H9 (cell line): ENCODE measurements at regions not wholly inside any gene's neighbourhood (a gene's known extent, or its start where the extent isn't known, plus 50 kb on each side); places are given as distances from the start of the nearest gene placed in this dataset.

Experiments
- DNase-seq: peaks from one replicate; pipeline ENCODE4 v3.0.0-alpha.2; 2017
- H2AFZ ChIP-seq: one replicate; pipeline ENCODE4 v1.6.1; 2013; ENCODE audit warnings: mild to moderate bottlenecking, low read length, control low read depth, moderate library complexity
- H2AK5ac ChIP-seq: 2 replicates; pipeline ENCODE4 v1.6.1; 2013; ENCODE audit warnings: low read length, control low read depth, mixed read lengths; ENCODE audit not compliant: insufficient read length
- H2BK120ac ChIP-seq: one replicate; pipeline ENCODE4 v1.6.1; 2013; ENCODE audit warnings: low read depth, mild to moderate bottlenecking, low read length, control low read depth, inconsistent platforms; ENCODE audit not compliant: poor library complexity, severe bottlenecking
- H2BK12ac ChIP-seq: 2 replicates; pipeline ENCODE4 v1.6.1; 2013; ENCODE audit warnings: low read length, control low read depth, mixed read lengths, low read depth; ENCODE audit not compliant: insufficient read length
- H2BK15ac ChIP-seq: 2 replicates; pipeline ENCODE4 v1.6.1; 2013; ENCODE audit warnings: low read depth, low read length, control low read depth
- H2BK20ac ChIP-seq: one replicate; pipeline ENCODE4 v1.6.1; 2013; ENCODE audit warnings: low read depth, mild to moderate bottlenecking, low read length, control low read depth, inconsistent platforms; ENCODE audit not compliant: poor library complexity, severe bottlenecking
- H2BK5ac ChIP-seq: 2 replicates; pipeline ENCODE4 v1.6.1; 2013; ENCODE audit warnings: low read length, control low read depth, mixed read lengths; ENCODE audit not compliant: insufficient read length
- H3K14ac ChIP-seq: 2 replicates; pipeline ENCODE4 v1.6.1; 2013; ENCODE audit warnings: low read length, control low read depth; ENCODE audit not compliant: insufficient read depth
- H3K18ac ChIP-seq: 2 replicates; pipeline ENCODE4 v1.6.1; 2013; ENCODE audit warnings: low read depth, mild to moderate bottlenecking, mixed read lengths, low read length, control low read depth; ENCODE audit not compliant: insufficient read length
- H3K23ac ChIP-seq: 2 replicates; pipeline ENCODE4 v1.6.1; 2013; ENCODE audit warnings: low read length, control low read depth, mixed read lengths, low read depth; ENCODE audit not compliant: insufficient read length
- H3K23me2 ChIP-seq: 2 replicates; pipeline ENCODE4 v1.6.1; 2013; ENCODE audit warnings: low read depth, mild to moderate bottlenecking, mixed read lengths, low read length, control low read depth; ENCODE audit not compliant: insufficient read length, poor library complexity, severe bottlenecking
- H3K27ac ChIP-seq: 2 replicates; pipeline ENCODE4 v1.5.1; 2013; ENCODE audit warnings: low read length, control low read depth, mixed read lengths, low read depth; ENCODE audit not compliant: insufficient read length
- H3K27me3 ChIP-seq: 2 replicates; pipeline ENCODE4 v1.6.1; 2013; ENCODE audit warnings: low read length, control low read depth, inconsistent platforms; ENCODE audit not compliant: insufficient read depth
- H3K4ac ChIP-seq: 2 replicates; pipeline ENCODE4 v1.6.1; 2013; ENCODE audit warnings: low read depth, mild to moderate bottlenecking, control low read depth, inconsistent platforms, low read length, moderate library complexity
- H3K4me1 ChIP-seq: 2 replicates; pipeline ENCODE4 v1.6.1; 2013; ENCODE audit warnings: low read length, control low read depth, inconsistent platforms; ENCODE audit not compliant: insufficient read depth
- H3K4me2 ChIP-seq: 2 replicates; pipeline ENCODE4 v1.6.1; 2013; ENCODE audit warnings: low read length, control low read depth, mixed read lengths; ENCODE audit not compliant: insufficient read length, insufficient read depth
- H3K56ac ChIP-seq: 2 replicates; pipeline ENCODE4 v1.6.1; 2013; ENCODE audit warnings: low read depth, mild to moderate bottlenecking, mixed read lengths, low read length, control low read depth; ENCODE audit not compliant: insufficient read length
- H3K79me1 ChIP-seq: 2 replicates; pipeline ENCODE4 v1.6.1; 2013; ENCODE audit warnings: low read depth, mild to moderate bottlenecking, moderate library complexity, low read length, control low read depth, inconsistent platforms; ENCODE audit not compliant: insufficient read depth, poor library complexity, severe bottlenecking
- H3K79me2 ChIP-seq: 2 replicates; pipeline ENCODE4 v1.6.1; 2013; ENCODE audit warnings: low read length, control low read depth, inconsistent platforms; ENCODE audit not compliant: insufficient read depth
- H3K9ac ChIP-seq: 2 replicates; pipeline ENCODE4 v1.6.1; 2013; ENCODE audit warnings: low read length, control low read depth, mixed read lengths; ENCODE audit not compliant: insufficient read length; ENCODE audit errors: extremely low read depth
- H3K9me3 ChIP-seq: one replicate; pipeline ENCODE4 v1.6.1; 2013; ENCODE audit warnings: low read depth, low read length, inconsistent platforms; ENCODE audit not compliant: control insufficient read depth
- H3T11ph ChIP-seq: one replicate; pipeline ENCODE4 v1.6.1; 2013; ENCODE audit warnings: mild to moderate bottlenecking, low read length, control low read depth, inconsistent platforms
- H4K20me1 ChIP-seq: one replicate; pipeline ENCODE4 v1.6.1; 2013; ENCODE audit not compliant: control insufficient read depth, insufficient read length, insufficient read depth
- H4K5ac ChIP-seq: 2 replicates; pipeline ENCODE4 v1.6.1; 2013; ENCODE audit warnings: low read depth, mild to moderate bottlenecking, mixed read lengths, low read length, control low read depth; ENCODE audit not compliant: insufficient read length
- H4K8ac ChIP-seq: replicated peaks from 2 replicates; pipeline ENCODE4 v1.6.1; 2013; ENCODE audit warnings: low read length, control low read depth, mixed read lengths, low read depth; ENCODE audit not compliant: insufficient read length
- H4K91ac ChIP-seq: 2 replicates; pipeline ENCODE4 v1.6.1; 2013; ENCODE audit warnings: low read depth, mild to moderate bottlenecking, moderate library complexity, mixed read lengths, low read length, control low read depth; ENCODE audit not compliant: insufficient read length
- H3K27ac Mint-ChIP-seq, 3 experiments: 2 replicates in 2 of 3; 3 replicates in 1 of 3; pipeline ENCODE4 v1.8.0; 2020 to 2021; ENCODE audit warnings: mixed read lengths in 3 of 3, mild to moderate bottlenecking in 1 of 3, moderate library complexity in 1 of 3
- H3K27me3 Mint-ChIP-seq: 2 replicates; pipeline ENCODE4 v1.8.0; 2021; ENCODE audit warnings: low read depth, mild to moderate bottlenecking, moderate library complexity, mixed read lengths
- H3K36me3 Mint-ChIP-seq, 3 experiments: 2 replicates in 2 of 3; 3 replicates in 1 of 3; pipeline ENCODE4 v1.8.0; 2020 to 2021; ENCODE audit warnings: low read depth in 3 of 3, mixed read lengths in 3 of 3; ENCODE audit not compliant: insufficient read depth in 1 of 3
- H3K4me1 Mint-ChIP-seq, 2 experiments: 2 replicates each; pipeline ENCODE4 v1.8.0; 2020; ENCODE audit warnings: mixed read lengths in 2 of 2
- H3K4me3 Mint-ChIP-seq, 2 experiments: 2 replicates in 1 of 2; 3 replicates in 1 of 2; pipeline ENCODE4 v1.8.0; 2020 to 2021; ENCODE audit warnings: mild to moderate bottlenecking in 2 of 2, mixed read lengths in 2 of 2, moderate library complexity in 1 of 2
- H3K9me3 Mint-ChIP-seq, 2 experiments: 2 replicates in 1 of 2; 3 replicates in 1 of 2; pipeline ENCODE4 v1.8.0; 2020; ENCODE audit warnings: mild to moderate bottlenecking in 2 of 2, mixed read lengths in 2 of 2, moderate library complexity in 1 of 2
- CTCF ChIP-seq: fragments of 200-600 bp; sonication (generic); conservative IDR thresholded peaks from 3 replicates; pipeline ENCODE4 v1.8.0; 2021; ENCODE audit warnings: antibody characterized with exemption, mild to moderate bottlenecking
- whole genome bisulfite sequencing: extraction: QIAGEN DNeasy Blood & Tissue Kit; methylation state at CpG from one replicate; pipeline ENCODE4 v1.1.7; 2013; ENCODE audit warnings: missing lambda C conversion rate, low lambda C conversion rate, mixed read lengths; ENCODE audit not compliant: insufficient read length; ENCODE audit errors: extremely low coverage; 5-methylcytosine and 5-hydroxymethylcytosine counted together

GRCh38 chr9:90100014-90100413, 495.2 kb downstream of the GADD45G start:
- H3K9ac ChIP-seq = no peak overlapping the region
- no peak for DNase-seq
- no peaks in the 10 kb centered on the region for H3K23me2 ChIP-seq

More at GRCh38 chr9:90100014-90100413, 495.2 kb downstream of the GADD45G start:
- no CpG with 5 or more reads among the region's 3 CpGs for WGBS
- Histone ChIP-seq H3K23ac (no peak overlapping the region), H3K79me2 (no peaks in the 10 kb centered on the region), H2BK120ac (no peak overlapping the region), H4K91ac (no peak overlapping the region), H3K27ac (no peak overlapping the region), H3K4me2 (no peak overlapping the region), H4K5ac (no peak overlapping the region), H3K79me1 (no peaks in the 10 kb centered on the region), H2BK12ac (no peak overlapping the region), H3K18ac (no peak overlapping the region), H2BK5ac (no peak overlapping the region), H3K4me1 (no peaks in the 10 kb centered on the region), H2AFZ (no peak overlapping the region), H3K14ac (no peak overlapping the region), H3K4ac (no peak overlapping the region), H2BK15ac (no peak overlapping the region), H2AK5ac (no peak overlapping the region), H3K56ac (no peak overlapping the region), H4K20me1 (no peaks in the 10 kb centered on the region), H2BK20ac (no peak overlapping the region), H3T11ph (no peak overlapping the region), H3K9me3 (no peaks in the 10 kb centered on the region), H3K27me3 (no peaks in the 10 kb centered on the region), H4K8ac (no peak overlapping the region)
- H3K4me1 Mint-ChIP-seq = peaks cover 2 to 3% of the 10 kb centered on the region in 2 experiments; a peak in 2 of 4 replicates
- H3K36me3 Mint-ChIP-seq = no peaks in the 10 kb centered on the region
- H3K4me3 Mint-ChIP-seq = no peak overlapping the region
- no peak for TF ChIP-seq CTCF
- peaks cover 4% of the 10 kb centered on the region for H3K27me3 Mint-ChIP-seq
- H3K9me3 Mint-ChIP-seq = no peaks in the 10 kb centered on the region
- H3K27ac Mint-ChIP-seq = no peak overlapping the region
